HG03095 (cell line): ENCODE measurements at regions not wholly inside any gene's neighbourhood (a gene's known extent, or its start where the extent isn't known, plus 50 kb on each side); places are given as distances from the start of the nearest gene placed in this dataset.

ENCODE experiments used
- ATAC-seq: cut with Tn5 transposase; IDR thresholded peaks from one replicate; pipeline ENCODE4 v1.9.1; 2021; ENCODE audit warnings: moderate library complexity; ENCODE audit not compliant: unreplicated experiment

- no peak for ATAC-seq
Measured at GRCh38 chr6:62672989-62673388, 387.0 kb upstream of the KHDRBS2 start.

DNA sequence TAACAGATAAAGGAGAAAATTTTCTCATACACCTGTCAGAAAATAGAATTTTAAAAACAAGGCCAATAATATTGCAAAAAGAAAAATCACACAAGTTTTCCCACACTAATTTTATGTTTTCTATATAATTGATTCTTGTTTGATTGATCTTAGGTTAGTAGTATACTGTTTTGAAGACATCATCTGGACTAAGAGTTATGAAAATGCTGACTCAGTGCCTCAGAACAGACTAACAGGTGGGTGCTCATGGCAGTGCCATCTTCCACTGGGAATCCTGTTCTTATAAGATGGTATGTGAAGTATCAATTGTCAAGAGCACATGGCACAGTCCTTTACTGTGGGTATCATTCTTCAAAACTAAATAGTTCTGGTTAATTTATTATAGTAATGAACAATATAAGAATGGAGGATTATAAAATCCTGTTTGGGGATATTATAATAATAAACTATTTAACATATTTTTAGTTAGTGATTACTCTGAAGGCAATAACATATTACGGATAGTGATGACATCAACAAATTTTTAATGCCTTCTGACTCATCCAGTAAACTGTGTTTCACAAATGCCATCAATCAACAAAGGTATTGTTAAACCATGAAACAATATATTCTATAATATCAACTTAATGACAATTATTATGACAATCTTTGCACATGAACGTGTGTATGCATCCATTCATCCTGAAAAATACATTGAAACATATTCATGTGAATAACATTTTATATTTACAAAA, 384.6 kb upstream of the KHDRBS2 start:
- no peak for ATAC-seq

DNA sequence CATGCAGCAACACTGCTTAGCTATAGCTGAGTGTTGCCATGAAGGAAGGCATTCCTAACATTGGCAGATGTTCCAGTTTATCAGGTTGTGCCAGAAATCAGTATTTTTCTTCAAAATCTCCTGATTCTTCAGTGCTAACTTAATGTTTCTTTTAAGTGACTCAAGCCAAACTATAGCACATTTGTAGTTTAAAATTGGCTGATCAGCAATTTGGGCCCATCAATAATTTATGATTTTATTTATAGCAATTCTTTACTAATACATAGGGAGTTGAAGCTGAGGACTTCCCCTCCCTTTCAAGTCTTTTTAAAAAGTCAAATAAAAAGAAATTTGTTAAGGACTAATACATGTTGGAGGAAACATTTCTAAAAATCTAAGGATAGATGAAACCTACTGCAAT, 383.8 kb upstream of the KHDRBS2 start:
- ATAC-seq, result no peak

DNA sequence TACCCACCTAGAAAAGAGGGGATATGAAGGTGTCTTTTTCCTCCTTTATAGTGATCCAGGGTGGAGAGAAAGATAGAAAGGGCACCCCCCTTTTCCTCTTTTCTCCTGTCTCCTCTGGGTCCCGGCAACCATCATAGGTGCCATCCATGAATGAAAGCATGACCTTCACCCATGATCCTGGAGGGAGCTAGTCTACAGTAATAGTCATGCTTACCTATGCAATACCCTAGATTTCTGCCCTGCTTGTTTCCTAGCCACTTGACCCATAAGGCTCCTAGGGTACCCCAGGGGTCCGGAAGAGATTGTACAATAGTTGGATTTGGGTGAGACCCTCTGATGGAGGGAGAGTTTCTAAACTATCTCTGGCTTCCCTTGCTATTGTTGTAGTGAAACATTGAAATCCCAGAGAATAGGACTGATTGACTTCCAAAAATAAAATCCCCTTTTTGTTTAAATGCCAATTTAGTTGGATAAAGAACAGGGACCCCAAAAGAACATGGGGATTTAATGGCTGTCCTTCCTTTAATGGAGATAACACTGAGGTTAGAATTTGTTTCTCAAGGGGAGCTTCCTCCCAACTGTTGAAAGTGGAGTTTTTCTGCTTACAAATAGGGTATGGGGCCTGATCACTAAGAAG, 366.8 kb upstream of the KHDRBS2 start:
- ATAC-seq, result no peak

- ATAC-seq, result no peak
Measured at GRCh38 chr6:62645274-62645673, 359.2 kb upstream of the KHDRBS2 start.

GRCh38 chr6:62640749-62641148, 354.7 kb upstream of the KHDRBS2 start:
- ATAC-seq, result no peak

DNA sequence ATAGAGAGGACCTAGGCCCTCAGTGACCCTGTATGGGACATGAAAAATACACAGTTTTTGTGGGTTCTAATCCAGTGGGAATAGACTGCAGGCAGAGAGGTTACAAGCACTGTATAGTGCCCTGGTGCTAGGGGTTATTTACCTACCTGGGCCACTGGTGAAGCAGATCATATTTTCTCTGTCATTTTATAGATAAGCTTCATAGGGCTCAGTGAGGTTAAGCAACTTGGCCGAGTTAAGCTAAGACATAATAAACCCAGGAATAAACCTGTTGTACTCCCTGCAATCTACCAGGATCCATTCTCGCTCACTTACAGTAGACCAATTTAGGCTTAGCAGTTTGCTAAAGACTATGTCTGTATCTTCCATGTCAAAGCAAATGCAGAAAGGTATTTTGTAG, 340.6 kb upstream of the KHDRBS2 start:
- ATAC-seq, result no peak

DNA sequence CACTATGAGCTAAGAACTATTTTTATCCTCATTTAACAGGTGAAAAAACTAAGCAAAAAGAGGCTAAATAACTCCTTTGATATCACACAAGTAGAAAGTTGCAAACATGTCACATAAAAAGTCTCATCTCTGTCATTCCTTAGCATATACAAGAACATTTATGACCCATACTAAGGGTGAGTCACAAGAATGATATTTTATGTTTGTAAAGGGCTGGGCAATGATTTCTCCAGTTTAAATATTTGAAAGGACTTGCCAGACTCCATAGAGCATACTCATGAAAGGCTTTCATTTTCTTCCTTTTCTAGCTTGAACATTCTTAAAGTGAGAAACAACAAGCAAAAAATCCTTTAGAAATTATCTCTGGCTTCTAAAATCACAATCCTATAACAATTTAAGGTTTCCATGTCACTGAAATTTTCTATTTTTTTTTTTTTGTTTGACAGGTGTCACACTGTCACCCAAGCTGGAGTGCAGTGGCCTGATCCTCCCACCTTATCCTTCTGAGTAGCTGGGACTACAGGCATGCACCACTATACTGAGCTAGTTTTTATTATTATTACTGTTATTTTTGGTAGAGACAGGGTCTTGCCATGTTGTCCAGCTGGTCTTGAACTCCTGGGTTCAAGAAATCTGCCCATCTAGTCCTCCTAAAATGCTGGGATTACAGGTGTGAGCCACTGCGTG, 338.0 kb upstream of the KHDRBS2 start:
- no peak for ATAC-seq

GRCh38 chr6:62615366-62616015, 329.5 kb upstream of the KHDRBS2 start:
- no peak for ATAC-seq

- no peak for ATAC-seq
Measured at GRCh38 chr6:62614442-62614841, 328.4 kb upstream of the KHDRBS2 start.

GRCh38 chr6:62613928-62614327, 327.9 kb upstream of the KHDRBS2 start:
- no peak for ATAC-seq

DNA sequence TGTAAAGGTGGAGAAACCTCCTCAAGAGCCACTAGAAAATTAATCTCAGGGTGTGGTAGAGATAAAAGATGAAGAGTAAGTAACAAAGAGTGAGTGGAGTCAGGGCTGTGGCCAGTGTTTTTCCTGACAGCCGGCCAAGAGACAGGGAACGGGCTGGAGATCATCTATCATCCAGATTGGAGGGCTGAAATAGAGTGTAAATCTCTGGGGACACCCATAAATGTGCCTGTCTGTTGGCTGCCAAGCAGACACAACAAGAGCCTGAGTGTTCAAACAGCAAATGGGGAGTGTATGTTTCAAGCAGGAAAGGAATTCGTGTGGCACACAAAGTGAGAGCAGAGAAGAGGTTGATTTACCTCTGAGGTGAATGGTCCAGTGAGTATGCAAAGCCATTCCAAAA, 326.4 kb upstream of the KHDRBS2 start:
- ATAC-seq, result no peak

GRCh38 chr6:62570372-62570771, 284.3 kb upstream of the KHDRBS2 start:
- ATAC-seq, result no peak

- ATAC-seq, result no peak
Measured at GRCh38 chr6:62541502-62541901, 255.5 kb upstream of the KHDRBS2 start.

DNA sequence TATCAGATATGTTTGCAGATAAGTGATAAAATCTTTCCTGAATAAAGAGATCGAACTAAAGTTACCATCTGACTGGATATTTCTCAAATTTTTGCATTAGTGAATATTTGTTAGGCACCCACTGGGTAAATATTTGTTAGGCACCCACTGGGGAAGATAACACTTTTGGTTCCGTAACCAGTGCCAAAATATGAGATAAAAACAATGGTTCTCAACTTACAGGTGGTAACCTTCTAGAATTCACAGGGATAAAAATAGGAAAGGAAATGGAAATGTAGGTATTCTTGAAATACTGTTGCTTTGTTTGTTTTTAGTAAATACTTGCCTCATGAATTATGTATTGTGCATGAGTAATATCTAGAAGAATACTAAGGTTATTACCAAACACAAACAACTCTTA, 245.0 kb upstream of the KHDRBS2 start:
- ATAC-seq, result no peak

- no peak for ATAC-seq
Measured at GRCh38 chr6:62528894-62529526, 243.0 kb upstream of the KHDRBS2 start.

DNA sequence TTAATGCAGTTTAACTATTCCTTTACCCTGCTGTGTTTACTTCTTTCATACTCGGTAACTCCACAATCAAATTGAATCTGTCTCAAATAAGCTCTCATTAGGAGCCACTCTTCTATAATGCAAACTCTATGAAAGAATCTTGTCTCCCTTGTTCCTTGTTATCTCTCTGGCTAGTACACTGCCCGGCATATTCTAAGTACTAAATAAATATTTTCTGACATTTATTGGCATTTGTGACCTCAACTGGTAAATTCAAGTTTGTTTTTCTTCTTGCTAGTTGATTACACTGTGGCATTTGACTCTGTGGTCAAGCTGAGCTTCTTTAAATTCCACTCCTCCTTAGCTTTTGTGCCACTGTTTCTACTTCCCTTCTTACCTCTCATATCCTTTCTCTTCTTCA, 237.6 kb upstream of the KHDRBS2 start:
- ATAC-seq, result no peak

DNA sequence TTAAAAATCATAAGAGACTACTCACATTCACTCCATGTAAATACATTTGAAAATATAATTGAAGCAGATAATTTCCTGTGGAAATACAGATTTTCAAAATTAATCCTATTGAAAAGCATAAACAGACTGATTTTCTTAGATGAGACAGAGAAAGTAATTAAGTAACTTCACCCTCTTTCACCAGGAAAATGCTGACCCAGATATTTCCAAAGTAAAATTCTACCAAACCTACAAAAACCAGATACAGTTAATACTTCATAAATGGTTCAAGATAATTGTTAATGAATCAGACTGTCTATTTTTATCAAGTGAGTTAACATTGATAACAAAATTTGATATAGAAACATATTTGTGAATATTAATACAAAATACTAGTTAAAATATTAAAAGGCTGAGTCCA, 233.5 kb upstream of the KHDRBS2 start:
- ATAC-seq, result no peak

DNA sequence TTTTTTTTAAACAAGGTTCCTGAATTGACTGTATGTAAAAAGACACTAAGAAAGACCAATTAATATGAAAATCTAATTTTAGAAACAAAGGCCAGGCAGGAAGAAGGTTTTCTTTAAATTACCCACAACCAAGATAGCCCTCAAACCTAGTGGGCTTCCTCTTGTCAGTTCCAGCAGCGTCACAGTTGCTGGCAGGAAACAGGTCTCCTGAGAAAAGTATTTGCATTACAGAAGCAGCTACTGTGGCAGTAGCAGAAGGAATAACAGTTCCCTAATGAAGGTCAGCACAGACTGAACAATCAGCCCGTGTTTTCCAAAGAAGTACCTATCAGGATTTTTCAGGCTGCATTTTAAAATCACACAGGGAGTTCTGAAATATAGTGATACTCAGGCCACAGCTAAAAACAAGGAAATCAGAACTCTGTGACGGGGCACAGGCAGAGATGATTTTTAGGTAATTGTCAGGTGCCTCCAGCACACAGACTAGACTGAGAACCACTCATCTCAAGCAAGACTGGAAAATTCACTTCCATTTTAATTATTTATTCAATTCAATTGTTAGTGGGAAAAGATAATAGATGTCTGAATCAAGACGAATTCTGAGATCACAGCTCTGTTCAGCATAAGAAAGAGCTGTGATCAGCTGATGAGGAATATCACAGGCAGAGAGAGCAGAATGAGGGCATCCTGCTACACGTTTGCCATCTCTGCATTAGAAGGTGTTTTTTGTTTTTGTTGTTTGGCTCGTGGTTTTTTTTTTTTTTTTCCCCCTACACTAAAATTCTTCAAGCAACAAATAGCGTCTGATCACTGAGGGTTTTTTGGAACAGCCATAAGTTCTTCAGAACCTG, 230.5 kb upstream of the KHDRBS2 start:
- ATAC-seq, result no peak

GRCh38 chr6:62492192-62492822, 206.3 kb upstream of the KHDRBS2 start:
- ATAC-seq, result no peak
